MM.1S (cell line): ENCODE measurements at regions not wholly inside any gene's neighbourhood (a gene's known extent, or its start where the extent isn't known, plus 50 kb on each side); places are given as distances from the start of the nearest gene placed in this dataset.
"Not testable (repeated sequence)": the region's sequence is repeated elsewhere in the genome, so short reads cannot be mapped to it uniquely, and the experiment has no call there.

ENCODE experiments used
- DNase-seq: peaks from one replicate; pipeline ENCODE4 v3.0.0-alpha.2; 2015
- H2AFZ ChIP-seq: fragments of 300-600 bp; sonication (generic); 2 replicates; pipeline ENCODE4 v1.6.0; 2016; ENCODE audit warnings: antibody characterized with exemption, low read length
- H3F3A ChIP-seq: fragments of 300-600 bp; sonication (generic); 2 replicates; pipeline ENCODE4 v1.6.1; 2016; ENCODE audit warnings: mild to moderate bottlenecking, antibody characterized with exemption, low read length, moderate library complexity, mixed read lengths; ENCODE audit not compliant: insufficient read depth
- H3K27ac ChIP-seq: fragments of 300-600 bp; sonication (generic); 2 replicates; pipeline ENCODE4 v1.5.1; 2016; ENCODE audit warnings: mild to moderate bottlenecking, low read length
- H3K27me3 ChIP-seq: fragments of 300-600 bp; sonication (generic); replicated peaks from 2 replicates; pipeline ENCODE4 v1.6.0; 2016; ENCODE audit warnings: low read length; ENCODE audit not compliant: insufficient read depth
- H3K36me3 ChIP-seq: fragments of 300-600 bp; sonication (generic); replicated peaks from 2 replicates; pipeline ENCODE4 v1.6.1; 2016; ENCODE audit warnings: mild to moderate bottlenecking, low read length, mixed read lengths; ENCODE audit not compliant: insufficient read depth
- H3K4me1 ChIP-seq: fragments of 300-600 bp; sonication (generic); 2 replicates; pipeline ENCODE4 v1.6.1; 2016; ENCODE audit warnings: low read length, mixed read lengths
- H3K4me2 ChIP-seq: fragments of 300-600 bp; sonication (generic); 2 replicates; pipeline ENCODE4 v1.6.0; 2016; ENCODE audit warnings: low read depth, low read length
- H3K4me3 ChIP-seq: fragments of 300-600 bp; sonication (generic); 2 replicates; pipeline ENCODE4 v1.5.1; 2016; ENCODE audit warnings: low read length, mixed read lengths
- H3K79me2 ChIP-seq: fragments of 300-600 bp; sonication (generic); 2 replicates; pipeline ENCODE4 v1.6.1; 2016; ENCODE audit warnings: mixed run types, low read length, mixed read lengths
- H3K9ac ChIP-seq: fragments of 300-600 bp; sonication (generic); 2 replicates; pipeline ENCODE4 v1.6.1; 2016; ENCODE audit warnings: low read length, mixed read lengths
- H3K9me2 ChIP-seq: fragments of 300-600 bp; sonication (generic); replicated peaks from 2 replicates; pipeline ENCODE4 v1.6.1; 2016; ENCODE audit warnings: mild to moderate bottlenecking, low read length, mixed read lengths; ENCODE audit not compliant: insufficient read depth
- H3K9me3 ChIP-seq: fragments of 300-600 bp; sonication (generic); replicated peaks from 2 replicates; pipeline ENCODE4 v1.6.1; 2016; ENCODE audit warnings: mild to moderate bottlenecking, low read length, mixed read lengths; ENCODE audit not compliant: insufficient read depth
- H4K20me1 ChIP-seq: fragments of 300-600 bp; sonication (generic); 2 replicates; pipeline ENCODE4 v1.6.1; 2016; ENCODE audit warnings: mild to moderate bottlenecking, low read length, moderate library complexity, mixed read lengths; ENCODE audit not compliant: insufficient read depth

GRCh38 chr15:20309395-20309794 is 232.2 kb downstream of the GOLGA6L6 start:
- not testable (repeated sequence) for H3K4me2 ChIP-seq, H3K9ac ChIP-seq, H3F3A ChIP-seq, H3K9me3 ChIP-seq, H3K4me1 ChIP-seq, H3K36me3 ChIP-seq, H4K20me1 ChIP-seq, H3K27me3 ChIP-seq, H3K9me2 ChIP-seq, H3K4me3 ChIP-seq, DNase-seq, H3K79me2 ChIP-seq, H3K27ac ChIP-seq, H2AFZ ChIP-seq

- H3K79me2 ChIP-seq, H3K36me3 ChIP-seq, H3K4me3 ChIP-seq, H3F3A ChIP-seq, H3K27me3 ChIP-seq, H3K4me1 ChIP-seq, H4K20me1 ChIP-seq, DNase-seq, H3K9me2 ChIP-seq, H3K4me2 ChIP-seq, H2AFZ ChIP-seq, H3K9ac ChIP-seq, H3K9me3 ChIP-seq, H3K27ac ChIP-seq: not testable (repeated sequence)
Measured at GRCh38 chr15:20308027-20308690, 233.4 kb downstream of the GOLGA6L6 start.

GRCh38 chr15:20307137-20307536 is 234.5 kb downstream of the GOLGA6L6 start:
- H3K4me1 ChIP-seq, H3F3A ChIP-seq, H3K9me2 ChIP-seq, H3K4me2 ChIP-seq, H3K27ac ChIP-seq, H2AFZ ChIP-seq, H4K20me1 ChIP-seq, H3K79me2 ChIP-seq, DNase-seq, H3K36me3 ChIP-seq, H3K9ac ChIP-seq, H3K9me3 ChIP-seq, H3K27me3 ChIP-seq, H3K4me3 ChIP-seq: not testable (repeated sequence)

GRCh38 chr15:20306497-20307106 is 235.0 kb downstream of the GOLGA6L6 start:
- H3K9me2 ChIP-seq, H2AFZ ChIP-seq, H3K9ac ChIP-seq, H3K36me3 ChIP-seq, H3K79me2 ChIP-seq, H3K4me1 ChIP-seq, H3K27ac ChIP-seq, H3K9me3 ChIP-seq, H3K27me3 ChIP-seq, H3F3A ChIP-seq, DNase-seq, H4K20me1 ChIP-seq, H3K4me3 ChIP-seq, H3K4me2 ChIP-seq: not testable (repeated sequence)

GRCh38 chr15:20305912-20306311 is 235.7 kb downstream of the GOLGA6L6 start:
- not testable (repeated sequence) for H3K36me3 ChIP-seq, H3K4me3 ChIP-seq, DNase-seq, H3K9ac ChIP-seq, H3K9me3 ChIP-seq, H3K27ac ChIP-seq, H3F3A ChIP-seq, H3K27me3 ChIP-seq, H3K9me2 ChIP-seq, H4K20me1 ChIP-seq, H3K4me2 ChIP-seq, H3K79me2 ChIP-seq, H3K4me1 ChIP-seq, H2AFZ ChIP-seq

- H3K27me3 ChIP-seq, H2AFZ ChIP-seq, H3K79me2 ChIP-seq, H3K9me3 ChIP-seq, H3K9me2 ChIP-seq, H3K36me3 ChIP-seq, H3K9ac ChIP-seq, H3K4me3 ChIP-seq, DNase-seq, H3K27ac ChIP-seq, H4K20me1 ChIP-seq, H3K4me1 ChIP-seq, H3K4me2 ChIP-seq, H3F3A ChIP-seq: not testable (repeated sequence)
Measured at GRCh38 chr15:20305015-20305465, 236.6 kb downstream of the GOLGA6L6 start.

- not testable (repeated sequence) for H4K20me1 ChIP-seq, H3K79me2 ChIP-seq, H3K9me3 ChIP-seq, H3K9me2 ChIP-seq, H3K9ac ChIP-seq, DNase-seq, H3K27me3 ChIP-seq, H3K4me1 ChIP-seq, H3K27ac ChIP-seq, H2AFZ ChIP-seq, H3F3A ChIP-seq, H3K4me3 ChIP-seq, H3K36me3 ChIP-seq, H3K4me2 ChIP-seq
Measured at GRCh38 chr15:20304282-20305014, 237.2 kb downstream of the GOLGA6L6 start.
